ENCODE measurements at regions not wholly inside any gene's neighbourhood (a gene's known extent, or its start where the extent isn't known, plus 50 kb on each side); places are given as distances from the start of the nearest gene placed in this dataset.

DNA sequence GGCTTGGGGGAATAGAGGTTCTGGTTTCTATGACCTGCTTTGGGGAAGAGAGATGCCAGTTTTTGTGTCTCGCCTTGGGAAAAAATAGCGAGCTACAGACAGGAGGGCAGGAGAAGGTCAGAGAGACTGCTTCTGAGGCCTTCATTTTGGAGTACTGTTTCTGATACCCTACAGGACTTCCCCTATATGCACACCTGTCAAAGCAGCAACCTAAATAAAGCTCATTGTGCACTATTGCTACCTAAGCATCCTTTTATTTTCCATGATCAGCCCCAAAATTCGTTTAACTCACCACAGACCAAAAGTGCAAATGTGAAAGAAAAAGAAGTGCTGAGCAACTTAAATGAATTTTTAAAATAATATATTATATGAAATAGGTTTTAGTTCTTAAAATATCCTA, 145.6 kb upstream of the CHRM3 start:
- Histone ChIP-seq H3K27me3 (ENCODE audit: insufficient read depth, low read length) (no peaks in the 10 kb centered on the region), H3K27ac (ENCODE audit: low read depth, low read length) (no peak overlapping the region), H3K4me1 (ENCODE audit: insufficient read depth, low read length) (no peaks in the 10 kb centered on the region), H2AFZ (ENCODE audit: low read depth, low read length) (no peak overlapping the region), H3K79me2 (ENCODE audit: insufficient read depth, low read length) (no peaks in the 10 kb centered on the region), H3K4me2 (ENCODE audit: low read length) (no peak overlapping the region), H4K20me1 (ENCODE audit: insufficient read depth, low read length) (no peaks in the 10 kb centered on the region), H3K36me3 (ENCODE audit: insufficient read depth, low read length) (no peaks in the 10 kb centered on the region), H3K9ac (ENCODE audit: low read length) (no peak overlapping the region), H3K9me3 (ENCODE audit: insufficient read depth, low read depth, low read length) (no peaks in the 10 kb centered on the region), H3K4me3 (ENCODE audit: insufficient read depth, low read depth, low read length) (no peak overlapping the region)
- no peak overlapping the region for H3K4me3 Mint-ChIP-seq (ENCODE audit: unreplicated experiment)
- no peaks in the 10 kb centered on the region for H3K9me3 Mint-ChIP-seq (ENCODE audit: unreplicated experiment)
- TF ChIP-seq, protein P1, sequence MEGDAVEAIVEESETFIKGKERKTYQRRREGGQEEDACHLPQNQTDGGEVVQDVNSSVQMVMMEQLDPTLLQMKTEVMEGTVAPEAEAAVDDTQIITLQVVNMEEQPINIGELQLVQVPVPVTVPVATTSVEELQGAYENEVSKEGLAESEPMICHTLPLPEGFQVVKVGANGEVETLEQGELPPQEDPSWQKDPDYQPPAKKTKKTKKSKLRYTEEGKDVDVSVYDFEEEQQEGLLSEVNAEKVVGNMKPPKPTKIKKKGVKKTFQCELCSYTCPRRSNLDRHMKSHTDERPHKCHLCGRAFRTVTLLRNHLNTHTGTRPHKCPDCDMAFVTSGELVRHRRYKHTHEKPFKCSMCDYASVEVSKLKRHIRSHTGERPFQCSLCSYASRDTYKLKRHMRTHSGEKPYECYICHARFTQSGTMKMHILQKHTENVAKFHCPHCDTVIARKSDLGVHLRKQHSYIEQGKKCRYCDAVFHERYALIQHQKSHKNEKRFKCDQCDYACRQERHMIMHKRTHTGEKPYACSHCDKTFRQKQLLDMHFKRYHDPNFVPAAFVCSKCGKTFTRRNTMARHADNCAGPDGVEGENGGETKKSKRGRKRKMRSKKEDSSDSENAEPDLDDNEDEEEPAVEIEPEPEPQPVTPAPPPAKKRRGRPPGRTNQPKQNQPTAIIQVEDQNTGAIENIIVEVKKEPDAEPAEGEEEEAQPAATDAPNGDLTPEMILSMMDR (IDR thresholded peaks at IDR 0.05; ENCODE audit: insufficient read depth, low read depth, low read length): no peak
- no peak for TF ChIP-seq EZH2 (IDR thresholded peaks at IDR 0.05; ENCODE audit: insufficient read depth, low read length)
- no peaks in the 10 kb centered on the region for H3K27me3 Mint-ChIP-seq (ENCODE audit: low read depth, unreplicated experiment)
- no peaks in the 10 kb centered on the region for H3K4me1 Mint-ChIP-seq (ENCODE audit: low read depth, unreplicated experiment)
- FAIRE-seq (no peak), DNase-seq (ENCODE audit: low read depth) (no peak)
- no peak overlapping the region for H3K27ac Mint-ChIP-seq (ENCODE audit: unreplicated experiment)
- no peaks in the 10 kb centered on the region for H3K36me3 Mint-ChIP-seq (ENCODE audit: low read depth, unreplicated experiment)

DNA sequence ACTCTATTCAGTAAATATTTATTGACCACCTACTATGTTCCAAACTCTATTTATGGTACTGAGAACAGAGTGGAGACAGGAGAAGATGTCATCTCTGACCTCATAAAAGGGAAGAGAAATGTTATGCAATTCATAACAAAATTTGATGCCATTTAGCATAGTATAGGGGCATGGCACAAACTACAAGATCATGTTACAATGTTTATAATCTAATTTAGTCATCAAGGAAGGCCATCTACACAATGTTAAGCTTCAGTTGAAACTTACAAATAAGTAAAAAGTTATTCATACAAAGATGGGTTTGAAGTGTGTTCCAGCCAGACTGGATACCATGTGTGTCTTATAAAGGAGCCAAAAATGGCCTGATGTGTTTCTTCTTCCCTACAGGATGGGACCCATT, 146.8 kb upstream of the CHRM3 start:
- H3K4me1 Mint-ChIP-seq (ENCODE audit: low read depth, unreplicated experiment): no peaks in the 10 kb centered on the region
- H3K27me3 Mint-ChIP-seq (ENCODE audit: low read depth, unreplicated experiment): no peaks in the 10 kb centered on the region
- H3K9me3 Mint-ChIP-seq (ENCODE audit: unreplicated experiment): no peaks in the 10 kb centered on the region

GRCh38 chr1:239237912-239238311, 148.5 kb upstream of the CHRM3 start:
- Histone ChIP-seq H3K9ac (ENCODE audit: low read length) (no peak overlapping the region), H3K27ac (ENCODE audit: low read depth, low read length) (no peak overlapping the region), H3K4me2 (ENCODE audit: low read length) (no peak overlapping the region), H3K4me3 (ENCODE audit: insufficient read depth, low read depth, low read length) (no peak overlapping the region), H3K79me2 (ENCODE audit: insufficient read depth, low read length) (no peaks in the 10 kb centered on the region), H4K20me1 (ENCODE audit: insufficient read depth, low read length) (no peaks in the 10 kb centered on the region), H3K36me3 (ENCODE audit: insufficient read depth, low read length) (no peaks in the 10 kb centered on the region), H3K4me1 (ENCODE audit: insufficient read depth, low read length) (no peaks in the 10 kb centered on the region), H3K9me3 (ENCODE audit: insufficient read depth, low read depth, low read length) (no peaks in the 10 kb centered on the region), H2AFZ (ENCODE audit: low read depth, low read length) (no peak overlapping the region), H3K27me3 (ENCODE audit: insufficient read depth, low read length) (no peaks in the 10 kb centered on the region)
- Mint-ChIP-seq H3K36me3 (ENCODE audit: low read depth, unreplicated experiment) (no peaks in the 10 kb centered on the region), H3K27ac (ENCODE audit: unreplicated experiment) (no peak overlapping the region), H3K27me3 (ENCODE audit: low read depth, unreplicated experiment) (no peaks in the 10 kb centered on the region), H3K4me1 (ENCODE audit: low read depth, unreplicated experiment) (no peaks in the 10 kb centered on the region), H3K4me3 (ENCODE audit: unreplicated experiment) (no peak overlapping the region), H3K9me3 (ENCODE audit: unreplicated experiment) (no peaks in the 10 kb centered on the region)
- DNase-seq (ENCODE audit: low read depth) (no peak), FAIRE-seq (no peak)
- TF ChIP-seq EZH2 (IDR thresholded peaks at IDR 0.05; ENCODE audit: insufficient read depth, low read length): no peak
- TF ChIP-seq, protein P1 (IDR thresholded peaks at IDR 0.05; ENCODE audit: insufficient read depth, low read depth, low read length): no peak

More for the DNA sequence above, 146.8 kb upstream of the CHRM3 start:
- TF ChIP-seq EZH2 (IDR thresholded peaks at IDR 0.05; ENCODE audit: insufficient read depth, low read length): no peak
- TF ChIP-seq, protein P1 (IDR thresholded peaks at IDR 0.05; ENCODE audit: insufficient read depth, low read depth, low read length): no peak
- H3K27ac Mint-ChIP-seq (ENCODE audit: unreplicated experiment): no peak overlapping the region
- Histone ChIP-seq H3K27ac (ENCODE audit: low read depth, low read length) (no peak overlapping the region), H3K27me3 (ENCODE audit: insufficient read depth, low read length) (no peaks in the 10 kb centered on the region), H3K9me3 (ENCODE audit: insufficient read depth, low read depth, low read length) (no peaks in the 10 kb centered on the region), H3K79me2 (ENCODE audit: insufficient read depth, low read length) (no peaks in the 10 kb centered on the region), H3K4me2 (ENCODE audit: low read length) (no peak overlapping the region), H2AFZ (ENCODE audit: low read depth, low read length) (no peak overlapping the region), H3K4me1 (ENCODE audit: insufficient read depth, low read length) (no peaks in the 10 kb centered on the region), H4K20me1 (ENCODE audit: insufficient read depth, low read length) (no peaks in the 10 kb centered on the region), H3K36me3 (ENCODE audit: insufficient read depth, low read length) (no peaks in the 10 kb centered on the region), H3K4me3 (ENCODE audit: insufficient read depth, low read depth, low read length) (no peak overlapping the region), H3K9ac (ENCODE audit: low read length) (no peak overlapping the region)
- H3K4me3 Mint-ChIP-seq (ENCODE audit: unreplicated experiment): no peak overlapping the region
- no peak for DNase-seq (ENCODE audit: low read depth)
- FAIRE-seq: no peak
- H3K36me3 Mint-ChIP-seq (ENCODE audit: low read depth, unreplicated experiment): no peaks in the 10 kb centered on the region

Measured in astrocyte (in vitro differentiated cells and primary cell).